ENCODE measurements at regions not wholly inside any gene's neighbourhood (a gene's known extent, or its start where the extent isn't known, plus 50 kb on each side); places are given as distances from the start of the nearest gene placed in this dataset.

GRCh38 chr1:2866422-2867086 is 65.1 kb upstream of the TTC34 start:
- no peak for DNase-seq

GRCh38 chr1:2867087-2867425 is 65.6 kb upstream of the TTC34 start:
- no peak for DNase-seq

- DNase-seq: no peak
These were observed 66.4 kb upstream of the TTC34 start for GRCh38 chr1:2867861-2868260.

GRCh38 chr1:2868571-2869195 is 67.2 kb upstream of the TTC34 start:
- DNase-seq: no peak

GRCh38 chr1:2871246-2871815 is 69.8 kb upstream of the TTC34 start:
- no peak for DNase-seq

GRCh38 chr1:2874207-2874606 is 72.7 kb upstream of the TTC34 start:
- no peak for DNase-seq

GRCh38 chr1:2874607-2875480 is 73.4 kb upstream of the TTC34 start:
- no peak for DNase-seq

- DNase-seq: peak; percentile 2
These were observed 74.4 kb upstream of the TTC34 start for GRCh38 chr1:2875707-2876561.

GRCh38 chr1:2876846-2877245 is 75.4 kb upstream of the TTC34 start:
- no peak for DNase-seq

- DNase-seq: no peak
These were observed 75.9 kb upstream of the TTC34 start for GRCh38 chr1:2877391-2877790.

- DNase-seq: no peak
These were observed 77.1 kb upstream of the TTC34 start for GRCh38 chr1:2878591-2878990.

- DNase-seq: no peak
These were observed 77.5 kb upstream of the TTC34 start for GRCh38 chr1:2879026-2879425.

- DNase-seq: no peak
These were observed 78.1 kb upstream of the TTC34 start for GRCh38 chr1:2879591-2879990.

GRCh38 chr1:2880086-2880485 is 78.6 kb upstream of the TTC34 start:
- DNase-seq: no peak

- DNase-seq: no peak
These were observed 79.4 kb upstream of the TTC34 start for GRCh38 chr1:2880812-2881295.

GRCh38 chr1:2881556-2881955 is 80.1 kb upstream of the TTC34 start:
- no peak for DNase-seq

GRCh38 chr1:2882966-2883696 is 81.6 kb upstream of the TTC34 start:
- no peak for DNase-seq

- no peak for DNase-seq
These were observed 83.5 kb upstream of the TTC34 start for GRCh38 chr1:2885001-2885400.

- DNase-seq: no peak
These were observed 85.1 kb upstream of the TTC34 start for GRCh38 chr1:2886631-2887030.

- no peak for DNase-seq
These were observed 86.7 kb upstream of the TTC34 start for GRCh38 chr1:2887941-2888855.

Measured in fibroblast of skin of back (primary cell).